Sigmoid colon (tissue), 6 donors: ENCODE measurements at regions not wholly inside any gene's neighbourhood (a gene's known extent, or its start where the extent isn't known, plus 50 kb on each side); places are given as distances from the start of the nearest gene placed in this dataset.

Experiments used
- DNase-seq: peaks from one replicate; pipeline ENCODE4 v3.0.0-alpha.2; 2019
- H3K27ac ChIP-seq, 4 donors: fragments of 200-600 bp; sonication (generic); one replicate each; pipeline ENCODE4 v1.5.1; 2016 to 2019; ENCODE audit warnings: mild to moderate bottlenecking in 1 of 4
- H3K27me3 ChIP-seq, 3 donors: fragments of 200-600 bp; sonication (generic); one replicate each; pipeline ENCODE4 v1.5.1; 2019; ENCODE audit warnings: mild to moderate bottlenecking in 1 of 3
- H3K36me3 ChIP-seq, 4 donors: fragments of 200-600 bp; sonication (generic); one replicate each; pipeline ENCODE4 v1.5.1; 2016 to 2019
- H3K4me1 ChIP-seq, 4 donors: fragments of 200-600 bp; sonication (generic); one replicate each; pipeline ENCODE4 v1.5.1; 2017 to 2019
- H3K4me3 ChIP-seq, 4 donors: fragments of 200-600 bp; sonication (generic); one replicate each; pipeline ENCODE4 v1.5.1; 2017 to 2019; ENCODE audit warnings: mild to moderate bottlenecking in 2 of 4, moderate library complexity in 1 of 4
- H3K9me3 ChIP-seq, 4 donors: fragments of 200-600 bp in 3 of 4; sonication (generic) in 3 of 4; one replicate each; pipeline versions ENCODE4 v1.5.1 to v1.6.1; 2013 to 2019
- EP300 ChIP-seq, 4 donors: sonication (generic); formaldehyde crosslinking; IDR thresholded peaks; one replicate each; pipeline ENCODE4 v1.6.1; 2017; ENCODE audit warnings: antibody characterized with exemption in 4 of 4
- POLR2A ChIP-seq, 2 donors: fragments of 450-650 bp; IDR thresholded peaks; one replicate each; pipeline ENCODE4 v1.6.1; 2016; ENCODE audit warnings: antibody characterized with exemption in 2 of 2, mild to moderate bottlenecking in 2 of 2, moderate library complexity in 2 of 2
- POLR2AphosphoS5 ChIP-seq, 4 donors: sonication (generic); formaldehyde crosslinking; IDR thresholded peaks; one replicate each; pipeline ENCODE4 v1.6.1; 2017; ENCODE audit warnings: antibody characterized with exemption in 4 of 4
- WGBS, 2 donors: extraction: QIAGEN DNeasy Blood & Tissue Kit; methylation state at CpG; one replicate each; pipeline ENCODE4 v1.1.7; 2013; 5-methylcytosine and 5-hydroxymethylcytosine counted together
- intact Hi-C: fragments of 100-400 bp; cut with DNase I; formaldehyde crosslinking; loops from one replicate; pipeline ENCODE4 v1.15.1; 2023
- TF ChIP-seq, protein P1 (sequence below), 4 experiments: fragments of 450-650 bp in 3 of 4; fragments of 200-600 bp in 1 of 4; IDR thresholded peaks; one replicate each; pipeline ENCODE4 v1.5.1; 2016 to 2019; ENCODE audit warnings: antibody characterized with exemption in 4 of 4, mild to moderate bottlenecking in 3 of 4, moderate library complexity in 2 of 4
- donor health status: healthy with polysubstance abuse.
- donor health status: healthy.

- 68 to 81% methylated on average over 5 of the region's 5 CpGs for WGBS, 2 donors
- TF ChIP-seq, protein P1, sequence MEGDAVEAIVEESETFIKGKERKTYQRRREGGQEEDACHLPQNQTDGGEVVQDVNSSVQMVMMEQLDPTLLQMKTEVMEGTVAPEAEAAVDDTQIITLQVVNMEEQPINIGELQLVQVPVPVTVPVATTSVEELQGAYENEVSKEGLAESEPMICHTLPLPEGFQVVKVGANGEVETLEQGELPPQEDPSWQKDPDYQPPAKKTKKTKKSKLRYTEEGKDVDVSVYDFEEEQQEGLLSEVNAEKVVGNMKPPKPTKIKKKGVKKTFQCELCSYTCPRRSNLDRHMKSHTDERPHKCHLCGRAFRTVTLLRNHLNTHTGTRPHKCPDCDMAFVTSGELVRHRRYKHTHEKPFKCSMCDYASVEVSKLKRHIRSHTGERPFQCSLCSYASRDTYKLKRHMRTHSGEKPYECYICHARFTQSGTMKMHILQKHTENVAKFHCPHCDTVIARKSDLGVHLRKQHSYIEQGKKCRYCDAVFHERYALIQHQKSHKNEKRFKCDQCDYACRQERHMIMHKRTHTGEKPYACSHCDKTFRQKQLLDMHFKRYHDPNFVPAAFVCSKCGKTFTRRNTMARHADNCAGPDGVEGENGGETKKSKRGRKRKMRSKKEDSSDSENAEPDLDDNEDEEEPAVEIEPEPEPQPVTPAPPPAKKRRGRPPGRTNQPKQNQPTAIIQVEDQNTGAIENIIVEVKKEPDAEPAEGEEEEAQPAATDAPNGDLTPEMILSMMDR (IDR thresholded peaks at IDR 0.05), result no peak
- TF ChIP-seq EP300 (IDR thresholded peaks at IDR 0.05) (no peak), POLR2AphosphoS5 (IDR thresholded peaks at IDR 0.05) (no peak), POLR2A (IDR thresholded peaks at IDR 0.05) (no peak)
- Histone ChIP-seq H3K9me3 (no peaks in the 10 kb centered on the region), H3K4me1 (no peaks in the 10 kb centered on the region), H3K27me3 (no peaks in the 10 kb centered on the region), H3K27ac (no peak overlapping the region), H3K36me3 (no peaks in the 10 kb centered on the region), H3K4me3 (no peak overlapping the region)
- intact Hi-C loops, result no loop called here
- DNase-seq, result no peak
Measured at GRCh38 chr3:76582632-76583378, 457.1 kb upstream of the ROBO2 start.

GRCh38 chr3:76585794-76586392 is 454.0 kb upstream of the ROBO2 start:
- Histone ChIP-seq H3K27ac (no peak overlapping the region), H3K36me3 (no peaks in the 10 kb centered on the region), H3K4me3 (no peak overlapping the region), H3K9me3 (no peaks in the 10 kb centered on the region), H3K27me3 (no peaks in the 10 kb centered on the region), H3K4me1 (no peaks in the 10 kb centered on the region)
- no peak for DNase-seq
- WGBS, 2 donors, result 70 to 78% methylated on average over 2 of the region's 2 CpGs
- intact Hi-C loops, result no loop called here
- TF ChIP-seq, protein P1 (IDR thresholded peaks at IDR 0.05), result peak in 1 of 4 experiments; percentile 43
- no peak for TF ChIP-seq POLR2A (IDR thresholded peaks at IDR 0.05)

- Histone ChIP-seq H3K9me3 (no peaks in the 10 kb centered on the region), H3K4me3 (no peak overlapping the region), H3K4me1 (no peaks in the 10 kb centered on the region), H3K27ac (no peak overlapping the region), H3K27me3 (no peaks in the 10 kb centered on the region), H3K36me3 (no peaks in the 10 kb centered on the region)
- DNase-seq, result no peak
- no peak for TF ChIP-seq EP300 (IDR thresholded peaks at IDR 0.05)
- TF ChIP-seq, protein P1 (IDR thresholded peaks at IDR 0.05), result no peak
- TF ChIP-seq POLR2AphosphoS5 (IDR thresholded peaks at IDR 0.05), result no peak
- no peak for TF ChIP-seq POLR2A (IDR thresholded peaks at IDR 0.05)
- intact Hi-C loops, result no loop called here
Measured at GRCh38 chr3:76586471-76586870, 453.4 kb upstream of the ROBO2 start.

DNA sequence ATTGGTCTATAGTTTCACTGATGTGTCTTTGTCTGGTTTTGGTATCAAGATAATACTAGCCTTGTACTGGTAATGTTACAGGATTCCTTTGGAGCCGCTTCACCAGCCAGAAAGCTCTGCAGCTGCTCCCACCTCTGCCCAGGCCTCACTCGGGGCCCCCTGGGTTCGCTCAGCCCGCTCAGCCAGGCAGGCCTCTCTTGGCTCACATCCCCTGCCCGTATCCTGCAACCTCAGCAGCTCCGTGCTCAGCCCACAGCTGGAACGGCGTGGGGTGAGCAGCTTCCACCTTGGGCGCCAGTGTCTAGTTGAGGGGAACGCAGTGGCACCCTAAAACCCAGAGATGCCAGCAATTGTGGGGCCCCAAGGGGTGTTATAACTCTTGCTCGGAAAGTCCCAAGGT is 429.7 kb upstream of the ROBO2 start:
- no peaks in the 10 kb centered on the region for H3K27me3 ChIP-seq
- H3K36me3 ChIP-seq, result no peaks in the 10 kb centered on the region
- DNase-seq, result no peak
- H3K4me1 ChIP-seq, result no peaks in the 10 kb centered on the region
- WGBS, 2 donors, result 90 to 91% methylated on average over 11 of the region's 11 CpGs
- no peak overlapping the region for H3K27ac ChIP-seq
- no peaks in the 10 kb centered on the region for H3K9me3 ChIP-seq
- TF ChIP-seq, protein P1 (IDR thresholded peaks at IDR 0.05), result no peak
- no peak for TF ChIP-seq POLR2AphosphoS5 (IDR thresholded peaks at IDR 0.05)
- no peak for TF ChIP-seq EP300 (IDR thresholded peaks at IDR 0.05)
- no peak for TF ChIP-seq POLR2A (IDR thresholded peaks at IDR 0.05)
- H3K4me3 ChIP-seq, result no peak overlapping the region
- intact Hi-C loops, result no loop called here
